Fibroblast of skin of left quadriceps (primary cell): ENCODE measurements at regions not wholly inside any gene's neighbourhood (a gene's known extent, or its start where the extent isn't known, plus 50 kb on each side); places are given as distances from the start of the nearest gene placed in this dataset.

ENCODE experiments used
- DNase-seq, 2 experiments: peaks; one replicate each; pipeline ENCODE4 v3.0.0-alpha.2; 2013; ENCODE audit warnings: low read depth in 2 of 2

DNA sequence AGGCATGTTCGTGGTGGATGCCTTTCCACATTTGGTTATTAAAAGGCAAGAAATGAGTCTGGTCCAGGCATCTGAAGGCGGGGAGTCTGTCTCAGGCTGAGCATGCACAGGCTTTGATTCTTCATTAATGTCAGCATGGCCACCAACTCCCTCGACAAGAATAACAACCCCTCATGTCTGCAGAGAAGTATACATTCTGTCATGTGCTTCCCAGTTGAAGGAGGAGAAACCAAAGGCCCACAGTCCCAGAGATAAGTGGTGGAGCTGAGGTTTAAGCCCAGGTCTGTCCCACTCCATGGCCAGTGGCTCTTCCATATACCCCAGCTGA is 61.6 kb upstream of the LAPTM5 start:
- DNase-seq = no peak

DNA sequence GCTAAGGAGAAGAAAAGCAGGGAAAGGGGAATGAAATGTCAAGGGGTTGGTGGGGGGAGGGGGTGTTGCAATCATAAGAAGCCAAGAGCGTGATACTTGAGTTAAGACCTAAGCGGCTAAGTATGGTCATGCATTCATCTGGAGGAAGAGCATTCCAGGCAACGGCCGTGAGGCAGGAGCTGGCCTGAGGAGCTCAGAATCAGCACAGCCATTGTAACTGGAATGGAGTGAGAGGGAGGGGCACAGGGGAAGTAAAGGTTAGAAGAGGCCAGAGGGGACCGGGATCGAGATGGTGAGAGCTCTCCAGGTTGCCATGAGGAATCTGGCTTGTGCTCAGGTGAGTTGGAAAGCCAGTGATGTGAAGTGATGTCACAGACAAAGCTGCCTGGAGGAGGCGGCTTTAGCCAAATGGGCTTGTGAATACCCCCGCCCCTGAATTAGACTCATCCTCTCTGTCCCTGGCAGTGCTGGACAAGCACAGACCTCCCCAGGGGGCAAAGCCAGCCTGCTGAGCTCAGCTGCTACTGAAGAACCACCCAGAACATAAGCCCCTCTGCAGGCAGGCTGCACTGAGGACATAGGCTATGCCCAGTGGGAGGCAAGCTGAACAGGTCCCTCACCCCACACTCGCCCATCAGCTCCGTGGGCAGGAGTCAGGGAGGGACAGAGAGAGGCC is 61.1 kb upstream of the LAPTM5 start:
- DNase-seq = peak in 1 of 2 experiments; percentile 31

DNA sequence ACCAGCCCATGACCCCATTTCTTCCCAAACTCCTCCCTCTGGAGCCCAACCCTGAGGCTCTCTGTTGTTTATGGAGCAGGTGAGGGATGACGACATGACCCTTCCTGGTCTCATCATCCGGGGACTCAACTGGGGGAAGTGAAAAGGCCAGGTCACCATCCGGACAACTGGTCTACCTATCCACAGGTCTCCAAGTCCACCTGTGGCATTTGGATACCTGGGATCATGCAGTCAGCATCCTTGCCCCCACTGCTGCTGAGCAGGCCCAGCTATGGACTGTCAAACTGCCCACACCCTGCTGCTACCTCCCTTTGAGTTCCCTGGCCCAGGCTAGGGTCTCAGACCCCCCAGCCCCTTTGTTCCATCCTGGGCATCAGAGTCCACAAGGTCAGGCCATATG is 60.0 kb upstream of the LAPTM5 start:
- no peak for DNase-seq

DNA sequence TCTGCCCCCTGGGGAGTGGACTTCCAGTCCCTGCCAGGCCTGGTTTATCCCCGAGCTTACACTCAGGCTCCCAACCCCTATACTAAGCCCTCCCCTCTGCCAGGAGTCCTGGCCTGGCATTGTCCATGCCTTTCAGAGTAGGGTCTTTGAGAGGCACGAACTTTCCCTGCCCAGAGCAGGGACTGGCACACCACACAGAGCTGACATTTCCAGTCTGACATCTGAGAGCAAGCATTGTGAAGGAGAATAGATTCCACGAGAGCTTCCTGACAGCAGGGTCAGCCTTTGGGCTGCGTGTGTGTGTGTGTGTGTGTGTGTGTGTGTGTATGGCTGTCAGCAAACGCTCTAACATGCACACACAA is 59.5 kb upstream of the LAPTM5 start:
- DNase-seq = no peak

DNA sequence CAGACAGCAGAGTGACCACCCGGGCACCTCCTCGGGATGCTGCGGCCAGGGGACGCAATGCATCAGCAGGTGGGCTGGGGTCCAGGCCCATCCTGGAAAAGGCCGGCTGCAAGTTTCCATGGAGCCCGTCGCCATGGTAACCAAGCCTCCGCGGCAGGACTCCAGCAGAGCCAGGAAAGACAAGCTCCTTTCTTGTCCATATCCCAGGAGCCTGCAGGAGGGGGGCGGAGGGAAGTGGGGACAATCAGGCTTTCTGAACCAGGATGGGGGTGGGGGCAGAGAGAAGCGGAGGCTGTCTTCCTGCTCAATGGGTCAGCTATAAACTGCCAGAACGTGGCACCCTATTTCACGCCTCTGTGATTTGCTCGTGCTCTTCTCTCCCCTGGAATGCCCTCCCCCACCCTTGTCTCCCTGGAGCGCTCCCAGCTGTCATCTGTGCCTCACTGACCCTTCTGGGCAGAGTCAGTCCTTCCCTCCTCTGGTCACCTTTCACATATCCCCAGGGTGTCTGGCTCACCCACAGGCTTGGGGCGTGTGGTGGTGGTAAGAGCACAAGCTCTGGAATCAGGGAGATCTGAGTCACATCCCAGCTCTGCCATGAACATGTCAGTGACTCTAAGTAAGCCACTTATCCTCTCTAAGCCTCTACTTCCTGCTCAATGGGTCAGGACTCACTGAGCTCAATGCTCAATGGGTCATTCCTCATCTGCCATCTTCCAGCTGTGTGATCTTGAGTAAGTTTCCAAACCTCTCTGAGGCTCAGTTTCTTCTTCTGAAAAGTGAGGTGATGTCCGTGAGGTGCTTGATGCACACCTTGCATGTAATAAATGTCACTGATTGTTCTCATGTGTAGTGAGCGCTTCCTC is 58.9 kb upstream of the LAPTM5 start:
- peak; percentile 29 to 40 for DNase-seq

DNA sequence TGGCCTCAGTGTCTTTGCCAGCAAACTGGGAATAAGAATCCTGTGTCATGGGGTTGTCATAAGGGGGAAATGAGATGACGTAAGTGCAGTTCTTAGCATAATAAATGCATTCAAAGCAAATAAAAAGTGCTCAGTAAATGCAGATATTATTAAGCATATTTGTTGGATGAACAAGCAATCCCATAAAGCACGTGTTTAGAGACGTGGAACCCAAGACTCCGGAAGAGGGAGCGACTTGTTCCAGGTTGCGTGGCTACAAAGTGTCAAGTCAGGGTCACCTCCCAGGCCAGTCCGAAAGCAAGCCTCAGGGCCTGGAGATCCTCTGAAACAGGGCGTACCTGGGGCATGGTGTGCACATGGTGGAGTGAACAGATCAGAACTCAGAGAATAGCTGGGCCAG is 58.0 kb upstream of the LAPTM5 start:
- no peak for DNase-seq

DNA sequence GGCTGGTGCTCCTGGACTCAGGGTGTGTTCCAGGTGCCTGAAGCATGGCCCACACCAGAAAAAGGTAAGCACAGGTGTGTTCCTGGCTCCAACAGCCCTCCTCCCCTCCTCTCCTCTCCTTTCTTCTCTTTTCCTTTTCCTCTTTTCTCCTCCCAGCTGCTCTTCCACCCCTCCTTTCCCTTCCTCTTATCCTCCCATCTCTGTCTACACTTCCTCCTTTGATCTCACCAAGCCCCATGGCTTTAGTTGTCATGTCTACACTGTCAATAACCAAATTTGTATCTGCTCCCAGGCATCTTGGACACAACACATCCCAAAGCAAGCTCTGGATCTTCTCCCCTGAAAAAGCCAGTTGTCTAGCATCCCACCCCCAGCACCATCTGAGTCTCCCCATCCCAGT is 56.7 kb upstream of the LAPTM5 start:
- no peak for DNase-seq

DNA sequence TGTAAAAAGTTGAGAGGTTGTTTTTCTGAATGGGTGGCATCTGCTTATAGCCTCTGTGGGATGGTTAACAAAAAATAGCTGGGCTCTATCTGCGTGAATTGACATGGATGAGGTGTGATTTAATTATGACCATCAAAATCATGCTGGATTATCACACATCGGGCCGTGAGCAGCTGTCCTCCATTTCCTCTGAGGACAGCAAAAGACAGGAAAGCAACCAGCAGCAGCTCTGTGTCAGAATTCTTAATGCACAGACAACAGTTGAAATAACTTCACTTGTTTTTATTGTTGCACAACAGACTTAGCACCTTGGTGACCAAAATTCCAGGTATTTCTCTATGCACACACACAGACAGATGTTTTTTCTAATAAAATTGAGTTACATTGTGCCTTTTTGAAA is 54.5 kb upstream of the LAPTM5 start:
- DNase-seq = no peak

DNA sequence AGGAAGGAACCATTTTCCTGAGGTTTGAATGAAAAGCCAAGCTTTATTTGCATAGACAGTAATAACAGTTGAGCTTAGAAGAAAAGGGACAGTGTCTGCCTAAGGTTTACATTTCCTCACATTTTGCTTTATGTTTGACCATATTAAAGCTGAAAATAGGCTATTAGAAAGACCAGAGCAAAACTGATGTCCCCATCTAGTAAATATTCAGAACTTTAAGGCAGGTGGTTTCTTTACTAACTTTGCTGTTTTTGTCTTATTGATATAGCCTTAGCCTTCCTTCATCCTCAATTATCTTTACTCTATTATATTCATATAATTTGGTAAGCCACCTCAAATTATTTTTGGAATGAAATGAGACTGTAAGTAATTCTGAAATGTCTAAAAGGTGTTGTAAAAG is 53.6 kb upstream of the LAPTM5 start:
- no peak for DNase-seq

DNA sequence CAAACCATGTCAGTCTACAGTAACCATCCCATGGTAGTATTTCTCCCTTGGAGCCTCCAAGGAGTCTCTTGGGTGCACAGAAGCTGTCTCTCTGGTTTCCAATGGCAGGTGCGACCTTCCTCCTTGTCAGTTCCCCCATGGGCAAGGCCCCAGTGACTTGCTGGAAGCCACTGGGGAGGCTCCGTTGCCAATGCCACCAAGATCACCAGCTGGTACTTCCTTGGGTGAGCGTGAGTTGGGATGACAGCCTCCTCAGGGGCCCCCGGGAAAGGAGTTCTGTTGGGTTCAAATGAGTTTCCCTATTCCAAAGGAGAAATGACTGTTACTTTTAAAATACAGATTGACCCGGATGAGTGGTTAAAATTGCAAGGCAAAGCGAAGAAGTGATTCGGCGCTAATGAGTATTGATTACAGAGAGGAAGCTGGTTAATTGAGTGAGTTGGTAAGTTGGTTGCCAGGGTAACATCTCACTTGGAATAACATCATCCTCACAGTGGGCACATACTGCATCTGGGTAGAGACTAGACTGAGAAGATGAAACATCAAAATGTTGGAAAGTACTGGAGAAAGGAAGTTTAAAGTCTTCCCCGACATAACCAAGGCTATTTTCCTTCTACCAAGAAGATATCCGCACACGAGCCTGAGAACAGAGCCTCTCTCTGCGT is 53.0 kb upstream of the LAPTM5 start:
- DNase-seq = no peak

DNA sequence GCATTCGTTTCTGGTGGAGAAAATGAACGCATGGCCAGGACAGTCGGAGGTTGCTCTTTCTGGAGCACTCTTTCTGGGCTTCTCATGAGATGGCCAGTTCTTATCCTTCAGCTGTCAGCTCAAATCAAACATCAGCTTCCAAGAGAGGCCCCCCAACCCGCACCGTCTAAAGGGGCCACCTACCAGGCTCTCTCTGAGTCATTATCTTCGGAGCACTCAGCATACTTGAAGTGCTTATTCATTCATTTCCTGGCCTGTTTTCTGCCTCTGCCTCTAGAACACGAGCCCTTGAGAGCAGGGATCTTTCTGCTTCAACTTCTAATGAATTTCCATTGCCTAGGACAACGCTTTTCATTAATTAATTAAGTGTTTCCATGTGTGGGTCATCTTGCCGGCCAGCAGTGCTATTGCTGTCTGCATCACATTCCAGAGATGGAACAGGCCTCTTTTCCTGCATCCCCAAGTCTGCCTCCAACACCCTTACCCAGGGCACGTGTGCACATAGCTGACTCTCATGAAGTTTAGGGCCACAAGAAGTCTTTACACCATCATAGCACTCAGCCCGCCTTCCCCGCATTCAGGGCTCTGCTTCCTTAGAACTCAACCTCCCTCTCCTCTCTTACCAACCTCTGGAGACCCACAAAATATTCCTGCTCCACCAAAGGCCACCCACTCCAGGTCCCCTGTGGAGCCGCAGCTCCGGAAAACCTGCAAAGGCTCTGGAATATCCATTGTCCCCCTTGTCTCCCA is 52.1 kb upstream of the LAPTM5 start:
- DNase-seq = peak; percentile 76 to 80

DNA sequence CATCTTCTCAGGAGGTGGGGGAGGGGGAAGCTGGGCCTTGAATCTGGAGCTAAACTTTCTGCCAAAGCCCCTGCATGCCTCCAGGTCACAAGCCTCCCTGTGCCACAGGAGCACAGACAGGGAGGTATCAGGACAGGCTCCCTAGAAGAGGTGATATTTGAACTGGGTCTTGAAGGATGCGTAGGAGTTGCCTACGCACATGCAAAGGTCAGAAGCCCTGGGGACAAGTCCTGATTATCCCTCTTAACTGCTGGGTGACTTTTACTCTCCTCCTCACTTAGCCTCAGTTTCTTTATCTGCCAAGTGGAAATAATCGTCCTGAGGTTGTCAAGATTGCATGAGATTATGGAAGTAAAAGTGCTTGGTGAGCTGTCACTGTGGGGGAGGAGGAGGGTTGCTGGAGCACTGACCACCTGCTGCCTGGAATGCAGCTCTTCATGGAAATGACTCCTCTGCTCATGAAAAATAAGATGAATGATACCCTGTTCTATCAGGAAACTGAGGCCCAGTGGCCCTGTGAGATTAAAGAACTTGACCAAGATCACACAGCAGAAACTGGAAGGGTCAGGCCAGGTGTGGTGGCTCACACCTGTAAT is 50.6 kb upstream of the LAPTM5 start:
- DNase-seq = no peak

DNA sequence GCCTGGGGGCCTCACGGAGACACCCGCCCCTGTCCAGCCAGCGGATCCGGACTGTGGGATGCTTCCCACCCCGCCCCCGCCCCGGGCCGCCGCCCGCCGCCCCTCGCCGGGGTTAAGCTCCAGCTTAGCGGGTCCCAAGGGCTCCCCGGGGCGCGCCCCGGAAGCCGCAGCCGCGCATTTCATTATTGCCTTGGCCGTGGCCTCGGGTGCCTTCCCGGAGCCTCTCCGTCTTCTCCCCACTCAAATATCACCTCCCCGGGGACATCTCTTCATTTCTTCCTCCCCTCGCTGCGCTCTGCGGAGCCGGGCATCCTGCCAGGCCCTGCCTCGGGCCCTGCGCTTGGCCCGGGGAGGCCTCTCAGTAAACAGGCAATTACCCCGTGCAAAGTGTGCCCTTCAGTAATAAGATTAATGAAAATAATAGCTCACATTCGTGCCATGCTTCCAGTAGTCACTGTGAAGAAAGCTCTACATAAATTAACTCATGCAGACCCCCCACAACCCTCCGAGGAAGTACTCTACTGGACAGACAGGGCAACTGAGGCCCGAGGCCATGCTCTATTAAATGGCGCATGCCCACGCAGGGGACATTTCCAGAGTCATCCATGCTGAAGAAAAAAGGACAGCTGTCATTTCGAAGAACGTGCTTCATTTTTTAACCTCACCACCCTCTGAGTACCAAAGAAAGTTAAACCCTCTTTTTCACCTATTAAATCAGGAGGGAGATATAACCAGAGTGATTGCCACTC is 49.9 kb upstream of the LAPTM5 start:
- DNase-seq = peak; percentile 42 to 50
